GM13976 (cell line): ENCODE measurements at regions not wholly inside any gene's neighbourhood (a gene's known extent, or its start where the extent isn't known, plus 50 kb on each side); places are given as distances from the start of the nearest gene placed in this dataset.

Source experiments
- DNase-seq: peaks from one replicate; pipeline ENCODE4 v3.0.0; 2012; ENCODE audit warnings: low spot score
- CTCF ChIP-seq: IDR thresholded peaks from 2 replicates; pipeline ENCODE4 v1.5.1; 2012; ENCODE audit warnings: borderline replicate concordance, mild to moderate bottlenecking; ENCODE audit not compliant: insufficient read depth; ENCODE audit errors: extremely low read depth, missing control alignments, control extremely low read depth
- in situ Hi-C: fragments of 300-500 bp; cut with MboI; formaldehyde crosslinking; loops from one replicate; pipeline ENCODE4 v1.12.0; 2022; ENCODE audit warnings: low sequenced_read_pairs, mixed read lengths, inconsistent platforms; ENCODE audit not compliant: unreplicated experiment

DNA sequence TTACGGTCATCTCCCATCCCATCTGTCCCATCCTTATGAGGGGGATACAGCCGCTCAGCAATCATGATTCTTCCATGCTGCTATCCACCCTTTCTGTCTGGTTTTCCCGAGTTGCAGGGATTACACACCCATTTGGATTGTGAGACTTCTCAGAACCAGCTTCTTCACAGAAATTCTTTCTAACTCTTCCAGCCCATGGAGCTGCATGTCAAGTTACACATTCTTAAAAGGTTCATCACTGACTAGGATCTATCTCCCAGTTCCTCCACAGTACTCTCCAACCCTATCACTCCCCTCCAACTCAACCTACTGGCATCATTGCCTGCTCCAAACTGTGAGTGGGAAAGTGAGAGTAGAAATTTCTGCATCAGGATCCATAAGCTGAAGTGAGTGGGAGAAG is 558.2 kb upstream of the TNP1 start:
- TF ChIP-seq CTCF, result no peak
- in situ Hi-C loops, result no loop called here
- DNase-seq, result no peak

- no peak for TF ChIP-seq CTCF
- in situ Hi-C loops, result no loop called here
- DNase-seq, result no peak
Observed at GRCh38 chr2:217417536-217417935, 557.7 kb upstream of the TNP1 start.

- no peak for DNase-seq
- in situ Hi-C loops, result no loop called here
- no peak for TF ChIP-seq CTCF
Observed at GRCh38 chr2:217415316-217415715, 555.5 kb upstream of the TNP1 start.

DNA sequence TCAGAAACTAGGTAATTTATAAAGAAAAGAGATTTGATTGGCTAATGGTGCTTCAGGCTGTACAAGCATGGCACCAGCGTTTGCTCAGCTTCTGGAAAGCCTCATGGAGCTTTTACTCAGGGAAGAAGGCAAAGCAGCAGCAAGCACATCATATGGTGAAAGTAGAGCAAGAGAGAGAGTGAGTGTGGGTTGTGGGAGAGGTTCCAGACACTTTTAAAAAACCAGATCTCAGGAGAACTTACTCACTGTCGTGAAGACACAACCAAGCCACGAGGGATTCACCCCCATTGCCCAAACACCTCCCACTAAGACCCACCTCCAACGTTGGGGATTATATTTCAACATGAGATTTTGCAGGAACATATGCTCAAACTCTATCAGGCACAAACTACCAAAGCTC is 554.6 kb upstream of the TNP1 start:
- in situ Hi-C loops, result no loop called here
- no peak for TF ChIP-seq CTCF
- no peak for DNase-seq

GRCh38 chr2:217413193-217413592 is 553.3 kb upstream of the TNP1 start:
- in situ Hi-C loops, result no loop called here
- no peak for DNase-seq
- TF ChIP-seq CTCF, result no peak

DNA sequence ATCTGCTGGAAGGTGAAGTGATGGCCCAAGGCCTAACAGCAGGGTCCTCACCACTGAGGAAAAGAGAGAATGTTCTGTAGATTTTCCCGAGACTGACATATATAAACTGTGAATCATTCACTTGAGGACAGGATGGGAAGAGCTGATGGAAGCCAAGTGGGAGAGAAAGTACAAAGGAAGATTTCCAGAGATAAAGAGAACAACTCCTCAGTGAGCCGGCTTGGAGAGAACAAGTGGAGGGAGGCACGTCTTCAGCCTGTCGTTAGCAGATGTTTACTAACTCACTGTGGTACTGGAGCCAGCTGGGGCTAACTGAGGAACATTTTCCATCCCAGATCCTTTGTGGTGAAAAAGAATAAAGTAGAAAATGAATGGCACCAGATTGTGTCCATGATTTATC is 552.9 kb upstream of the TNP1 start:
- no peak for TF ChIP-seq CTCF
- no peak for DNase-seq
- in situ Hi-C loops, result no loop called here

DNA sequence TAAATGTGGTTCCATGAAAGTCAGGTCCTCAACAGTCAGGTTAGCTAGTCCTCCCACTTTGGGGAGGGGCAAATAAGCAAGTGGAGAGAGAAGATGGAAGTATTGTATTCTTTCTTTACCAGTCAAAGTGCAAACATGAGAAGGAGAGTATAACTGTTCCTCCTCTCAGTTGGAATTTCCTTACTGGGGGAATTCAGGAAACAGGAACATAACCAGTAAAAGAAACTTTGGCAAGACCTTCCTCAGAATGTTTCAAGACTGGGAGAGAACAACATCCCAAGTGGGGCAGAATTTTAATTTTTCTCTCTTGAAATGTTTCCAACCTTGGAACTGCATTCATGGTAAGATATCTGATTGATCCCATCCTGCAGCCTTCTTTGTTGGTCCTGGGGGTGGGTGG is 552.4 kb upstream of the TNP1 start:
- in situ Hi-C loops, result no loop called here
- DNase-seq, result no peak
- no peak for TF ChIP-seq CTCF
